GM18867 (cell line): ENCODE measurements at regions not wholly inside any gene's neighbourhood (a gene's known extent, or its start where the extent isn't known, plus 50 kb on each side); places are given as distances from the start of the nearest gene placed in this dataset.
"Not testable (repeated sequence)": the region's sequence is repeated elsewhere in the genome, so short reads cannot be mapped to it uniquely, and the experiment has no call there.

Experiments used
- ATAC-seq: cut with Tn5 transposase; IDR thresholded peaks from one replicate; pipeline ENCODE4 v1.9.1; 2021; ENCODE audit warnings: mild to moderate bottlenecking, moderate library complexity; ENCODE audit not compliant: unreplicated experiment

DNA sequence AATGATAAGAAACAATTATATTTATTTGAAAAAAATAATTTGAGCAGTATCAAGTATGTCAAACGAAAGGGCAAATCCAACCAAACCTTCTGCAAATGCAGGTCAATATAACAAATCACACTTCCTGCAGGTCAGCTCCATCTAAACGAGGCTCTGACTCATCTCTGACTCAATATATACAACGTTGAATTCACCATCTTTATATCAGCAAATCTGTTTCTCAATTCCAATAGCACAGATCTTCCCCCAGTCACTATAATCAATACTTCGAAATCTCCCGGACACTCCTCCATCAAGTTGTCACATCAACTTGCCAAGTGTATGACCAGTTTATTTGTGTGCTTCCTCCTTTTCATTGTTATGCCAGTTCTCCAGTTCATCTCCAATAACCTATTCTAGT, 388.9 kb downstream of the ZEB2 start:
- ATAC-seq, result no peak

DNA sequence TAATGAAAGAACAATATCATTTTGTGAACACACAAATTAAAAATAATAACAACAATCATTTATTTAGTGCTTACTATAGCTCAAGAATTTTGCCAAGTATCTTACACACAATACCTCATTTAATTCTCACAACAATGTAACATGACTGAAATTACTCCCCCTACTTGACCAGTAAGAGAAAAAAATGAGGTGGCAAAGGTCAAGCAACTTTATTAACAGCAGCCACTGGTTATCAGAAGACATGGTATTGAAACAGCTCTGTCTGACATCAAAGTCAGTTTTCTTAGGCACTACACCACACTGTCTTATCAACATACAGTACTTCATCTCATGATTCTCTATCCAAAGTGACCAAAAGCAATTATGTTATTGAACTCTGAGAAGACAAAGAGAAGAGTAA, 389.4 kb downstream of the ZEB2 start:
- ATAC-seq, result no peak

DNA sequence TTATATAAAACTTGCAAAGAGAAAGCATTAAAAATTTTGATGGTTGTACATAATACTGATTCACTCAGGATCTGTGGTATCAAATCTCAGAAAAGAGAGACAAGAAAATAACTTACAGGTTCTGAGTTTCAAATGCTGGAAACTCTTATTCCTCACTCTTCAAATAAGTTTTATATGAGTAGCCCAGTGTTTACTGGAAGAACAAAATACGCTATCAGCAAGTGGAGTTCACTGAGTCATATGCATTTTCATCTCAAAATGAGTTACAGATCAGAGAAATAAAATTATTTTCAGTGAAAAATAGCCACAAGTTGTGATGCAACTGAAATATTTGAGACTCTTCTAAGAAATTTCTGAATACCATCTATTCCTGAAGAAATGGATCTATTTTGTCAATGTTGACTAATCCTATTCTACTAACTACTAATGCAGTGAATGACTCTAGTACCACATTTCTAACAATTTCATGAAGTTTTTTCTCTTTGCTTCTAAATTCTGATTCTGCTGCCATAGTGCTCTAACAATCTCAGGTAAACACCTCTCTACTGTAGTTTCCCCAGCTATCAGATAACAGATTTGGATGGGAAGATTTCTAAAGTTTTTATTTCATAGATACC, 391.7 kb downstream of the ZEB2 start:
- no peak for ATAC-seq

DNA sequence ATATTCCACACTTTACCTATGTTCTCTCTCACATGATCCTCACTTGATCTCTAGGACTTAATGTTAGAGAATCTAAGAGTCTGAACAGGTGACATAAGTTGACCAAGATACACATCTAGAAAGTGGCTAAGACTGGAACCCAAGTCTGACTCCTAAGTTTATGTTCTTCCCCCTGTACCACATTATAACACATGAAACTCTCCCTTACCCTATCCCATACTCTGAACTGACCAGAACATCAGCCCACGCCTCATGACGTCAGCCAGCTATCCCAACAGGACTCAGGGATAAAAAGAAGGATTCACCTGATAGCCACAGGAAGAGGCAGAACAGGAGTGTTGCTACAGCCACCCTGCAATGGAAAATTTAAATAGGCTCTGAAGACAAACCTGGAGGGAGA, 392.2 kb downstream of the ZEB2 start:
- no peak for ATAC-seq

DNA sequence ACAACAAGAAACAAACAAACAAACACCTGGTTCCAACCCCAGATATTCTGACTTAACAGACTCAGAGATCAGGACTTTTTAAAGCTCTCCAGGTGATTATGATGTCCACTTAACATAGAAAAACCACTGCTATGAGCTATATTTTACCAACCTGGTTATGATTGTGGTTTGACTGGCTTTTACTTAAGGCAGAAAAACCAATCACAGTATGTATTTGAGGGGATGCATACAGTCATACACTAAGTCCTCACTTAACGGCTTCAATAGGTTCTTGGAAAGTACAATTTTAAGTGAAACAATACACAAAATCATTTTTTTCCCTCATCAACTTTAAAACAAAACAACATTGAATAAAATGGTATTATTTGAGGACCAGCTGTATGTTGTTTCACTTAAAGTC, 393.6 kb downstream of the ZEB2 start:
- no peak for ATAC-seq

DNA sequence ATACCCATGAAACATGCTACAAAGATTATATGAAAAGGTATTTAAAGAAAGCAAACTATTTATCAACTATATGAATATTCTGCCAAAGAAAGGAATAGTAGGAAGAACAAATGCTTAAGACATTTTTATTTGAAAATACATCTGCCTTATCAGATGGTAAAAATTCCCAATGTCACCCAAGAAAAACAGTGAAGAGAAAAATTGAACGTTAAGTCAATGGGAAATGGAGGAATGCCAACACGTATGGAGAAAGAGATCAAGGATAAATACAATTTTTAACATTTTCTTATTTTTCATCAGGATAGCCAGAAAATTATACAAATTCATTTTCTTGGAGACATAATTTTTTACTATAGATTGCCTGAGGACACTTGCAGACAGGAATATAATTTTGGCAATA, 394.2 kb downstream of the ZEB2 start:
- ATAC-seq, result no peak

DNA sequence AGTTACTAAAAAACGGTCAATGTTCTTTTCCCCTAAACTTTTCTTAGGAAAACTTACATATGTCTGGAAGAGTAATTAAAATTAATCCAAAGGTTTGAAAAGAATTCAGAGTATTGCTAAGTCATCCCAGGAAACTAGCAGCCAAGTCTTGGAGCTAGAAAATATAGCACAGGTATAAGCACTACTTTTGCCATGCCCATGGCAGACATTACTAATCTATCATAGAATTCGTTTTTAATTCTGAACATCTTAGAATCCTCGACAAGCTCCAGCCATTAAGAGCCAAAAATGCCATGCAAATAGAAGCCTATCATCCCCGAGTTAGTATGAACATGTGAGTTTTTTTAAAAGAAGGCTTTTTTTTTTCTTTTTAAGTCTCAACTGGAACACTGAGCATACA, 395.0 kb downstream of the ZEB2 start:
- no peak for ATAC-seq

DNA sequence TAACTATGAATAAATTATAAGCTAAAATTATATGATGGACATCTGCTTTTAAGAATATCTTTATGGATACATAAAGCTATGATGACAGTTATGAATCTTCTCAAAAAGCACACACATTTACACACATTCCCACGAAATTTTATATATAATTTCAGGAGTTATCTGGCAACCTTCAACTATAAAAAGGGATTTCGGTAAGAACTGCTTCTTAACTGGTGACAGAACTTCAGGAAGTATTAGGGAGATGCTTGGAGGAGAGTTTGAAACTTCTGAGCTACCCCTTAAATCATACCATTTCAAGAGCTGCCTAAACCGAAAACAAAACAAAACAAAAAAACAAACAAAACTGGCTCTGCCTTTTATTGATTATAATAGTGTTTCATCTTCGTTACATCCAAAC, 399.4 kb downstream of the ZEB2 start:
- ATAC-seq, result no peak

DNA sequence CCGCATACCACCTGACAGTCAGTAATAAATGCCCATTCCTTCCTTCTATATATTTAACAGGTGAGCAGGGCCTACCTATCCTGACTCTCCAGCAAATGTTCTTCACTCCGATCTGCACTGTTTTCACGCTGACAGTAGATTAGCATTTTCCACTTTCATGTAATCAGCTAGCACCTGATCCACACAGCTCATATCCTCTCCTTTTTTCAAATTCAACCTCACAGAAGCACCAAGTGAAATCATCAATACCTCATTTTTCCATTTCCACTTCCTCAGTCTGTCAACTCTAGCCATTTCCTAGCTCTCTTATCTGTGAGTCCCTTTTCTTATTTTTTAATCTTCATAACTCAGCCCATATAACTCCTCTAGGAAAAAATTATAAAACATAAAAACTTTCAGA, 402.8 kb downstream of the ZEB2 start:
- ATAC-seq, result no peak

DNA sequence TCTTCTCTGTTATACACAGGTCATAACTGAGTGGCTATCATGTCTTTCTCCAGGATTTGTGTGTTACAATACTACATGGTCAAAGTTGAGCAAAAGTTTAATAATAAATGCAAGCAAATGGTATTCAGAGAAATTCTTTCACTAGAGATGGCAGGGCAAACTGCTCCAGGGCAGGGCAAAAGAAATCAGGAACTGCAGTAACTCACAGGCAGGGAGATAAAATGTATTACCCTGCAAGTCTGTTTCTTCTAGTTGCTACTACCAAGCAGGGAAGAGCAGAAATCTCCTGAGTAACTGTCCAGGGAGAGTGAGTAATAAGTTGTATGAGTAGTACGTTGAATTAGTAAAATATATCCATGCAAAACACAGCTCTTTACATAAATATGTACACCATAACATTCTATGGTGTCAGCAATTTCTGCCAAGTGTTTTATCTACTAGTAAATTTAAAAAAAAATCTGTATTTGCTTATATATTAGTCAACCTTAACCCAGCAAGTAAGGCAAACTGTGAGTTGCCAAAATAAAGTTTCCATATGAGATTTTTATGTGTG, 404.1 kb downstream of the ZEB2 start:
- ATAC-seq, result no peak

DNA sequence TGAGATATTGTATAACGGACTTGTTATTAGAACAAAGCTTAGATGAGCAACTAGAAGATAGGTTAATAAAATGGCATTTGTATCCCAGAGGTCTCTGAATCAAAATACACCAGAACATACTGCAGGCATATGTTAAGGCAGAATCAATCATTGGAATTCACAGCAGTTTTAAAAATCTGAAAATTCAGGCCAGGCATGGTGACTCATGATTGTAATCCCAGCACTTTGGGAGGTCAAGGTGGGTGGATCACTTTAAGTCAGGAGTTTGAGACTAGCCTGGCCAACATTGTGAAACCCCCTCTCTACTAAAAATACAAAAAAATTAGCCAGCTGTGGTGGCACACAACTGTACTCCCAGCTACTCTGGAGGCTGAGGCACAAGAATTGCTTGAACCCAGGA, 405.2 kb downstream of the ZEB2 start:
- no peak for ATAC-seq

DNA sequence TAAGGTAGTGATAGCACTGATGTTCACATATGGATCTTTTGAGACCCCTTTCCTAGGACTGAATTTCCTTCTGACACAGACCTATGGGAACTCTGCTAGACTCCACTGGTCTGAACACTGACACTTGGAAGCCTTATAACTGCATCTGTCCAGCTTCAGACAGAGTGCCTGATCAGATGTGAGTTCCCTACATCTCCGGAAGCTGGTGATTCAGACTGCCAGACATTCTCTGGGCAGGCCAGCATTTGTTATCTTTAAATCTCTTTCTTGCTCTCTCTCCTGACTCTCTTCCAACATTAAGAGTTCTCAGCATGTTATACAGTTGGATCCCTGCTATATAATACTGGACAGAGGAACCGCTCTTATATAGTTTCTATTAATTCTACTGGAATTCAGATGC, 408.5 kb downstream of the ZEB2 start:
- ATAC-seq, result no peak

DNA sequence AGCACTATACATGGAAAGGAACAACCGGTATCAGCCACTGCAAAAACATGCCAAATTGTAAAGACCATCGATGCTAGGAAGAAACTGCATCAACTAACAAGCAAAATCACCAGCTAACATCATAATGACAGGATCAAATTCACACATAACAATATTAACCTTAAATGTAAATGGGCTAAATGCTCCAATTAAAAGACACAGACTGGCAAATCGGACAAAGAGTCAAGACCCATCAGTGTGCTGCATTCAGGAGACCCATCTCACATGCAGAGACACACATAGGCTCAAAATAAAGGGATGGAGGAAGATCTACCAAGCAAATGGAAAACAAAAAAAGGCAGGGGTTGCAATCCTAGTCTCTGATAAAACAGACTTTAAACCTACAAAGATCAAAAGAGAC, 413.8 kb downstream of the ZEB2 start:
- not testable (repeated sequence) for ATAC-seq

DNA sequence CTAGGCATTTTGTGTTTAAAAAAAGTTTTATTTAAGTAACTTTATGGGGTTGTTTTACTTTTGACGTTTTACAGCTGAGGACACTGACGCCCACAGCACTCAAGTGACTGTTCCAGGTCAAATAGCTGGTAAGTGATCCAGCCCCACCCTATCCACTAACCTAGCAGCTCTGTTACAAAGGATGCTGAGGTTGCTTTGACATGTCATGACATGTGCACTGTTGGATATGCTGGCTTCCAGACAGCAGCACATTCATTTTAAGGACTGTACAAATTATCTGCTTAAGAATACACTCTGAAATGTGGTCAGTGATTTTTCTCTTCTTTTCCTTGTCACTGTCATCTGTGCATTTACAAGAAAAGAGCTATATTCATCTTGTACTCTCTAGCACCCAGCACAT, 417.5 kb downstream of the ZEB2 start:
- no peak for ATAC-seq

DNA sequence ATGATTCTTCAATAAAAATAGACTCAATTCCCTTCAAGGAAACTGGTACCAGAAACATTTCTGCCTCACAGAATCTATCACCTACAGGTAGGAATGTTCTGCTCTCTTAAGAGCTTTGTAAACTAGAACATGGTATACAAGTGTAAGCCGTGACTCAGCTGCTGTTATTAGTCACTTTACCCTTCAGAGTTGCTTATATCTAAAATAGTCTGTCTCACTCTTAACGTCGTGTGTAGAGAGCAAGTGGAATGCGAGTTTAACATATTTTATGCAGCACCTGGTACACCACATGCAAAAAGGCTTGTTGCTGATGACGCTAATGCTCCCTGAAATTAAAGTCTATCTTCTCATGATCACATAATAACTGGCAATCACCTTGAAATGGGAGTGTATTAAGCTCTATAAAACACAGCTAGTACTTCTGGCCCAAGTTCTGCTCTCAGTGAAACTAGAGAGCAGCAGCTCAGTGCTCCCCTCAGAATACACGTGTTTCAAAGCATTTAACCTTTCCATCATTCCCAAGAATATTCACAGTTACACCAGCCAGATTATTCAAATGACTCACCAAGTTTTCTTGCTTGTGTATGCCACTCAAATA, 420.0 kb downstream of the ZEB2 start:
- peak; percentile 48 for ATAC-seq

DNA sequence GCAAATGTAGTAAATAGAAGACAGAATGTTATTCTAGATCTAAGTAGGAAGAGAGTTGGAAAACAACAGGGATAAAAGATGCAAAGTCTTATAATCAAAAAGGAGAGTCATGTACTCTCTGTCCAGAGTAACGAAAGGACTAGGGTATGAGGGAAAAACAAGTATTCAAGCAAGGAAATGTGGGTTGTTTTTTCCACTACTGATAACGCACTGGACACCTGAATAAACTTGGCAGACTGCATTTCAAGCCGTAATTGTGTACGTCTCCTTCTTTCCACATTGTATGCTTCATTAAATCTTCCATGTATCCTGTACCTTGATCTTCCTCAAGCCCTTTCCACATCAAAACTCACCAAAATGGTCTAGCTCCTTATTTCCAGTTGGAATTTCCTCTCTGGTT, 420.6 kb downstream of the ZEB2 start:
- no peak for ATAC-seq

DNA sequence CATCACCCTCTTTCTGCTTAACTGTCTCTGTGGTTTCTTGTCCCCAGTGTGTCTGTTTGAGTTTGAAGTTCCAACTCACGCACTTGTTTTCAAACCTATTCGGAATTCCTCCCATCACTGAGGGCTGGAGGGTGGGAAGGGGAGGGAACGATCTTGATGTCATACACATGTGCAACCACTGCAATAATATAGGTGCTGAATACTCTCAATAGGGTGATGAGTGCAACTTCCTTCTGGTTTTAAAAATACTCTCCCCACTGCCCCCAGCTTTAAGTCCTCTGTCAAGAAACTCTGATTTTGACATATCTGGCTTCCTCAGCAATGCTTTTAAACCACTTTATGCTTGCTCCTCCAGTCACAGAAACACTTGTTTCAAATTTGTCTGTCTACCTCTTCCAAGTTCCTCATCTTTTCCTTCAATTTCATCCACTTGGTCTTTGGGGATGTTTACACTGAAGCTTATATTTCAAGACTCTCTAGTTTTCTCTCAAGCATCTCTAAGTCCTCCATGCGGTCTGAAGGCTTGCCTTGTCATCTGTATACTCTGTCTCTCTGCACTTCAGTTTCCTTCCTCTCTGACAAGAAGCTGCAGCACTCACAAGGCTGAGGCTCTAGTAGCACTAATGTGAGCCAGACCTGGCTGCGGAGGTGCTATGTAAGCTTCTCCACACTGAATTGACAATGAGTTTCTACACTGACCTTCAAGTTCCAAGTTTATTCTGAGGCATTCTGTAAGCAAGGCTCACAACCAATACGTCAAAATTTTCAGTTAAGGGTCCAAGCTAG, 422.3 kb downstream of the ZEB2 start:
- peak; percentile 77 for ATAC-seq

DNA sequence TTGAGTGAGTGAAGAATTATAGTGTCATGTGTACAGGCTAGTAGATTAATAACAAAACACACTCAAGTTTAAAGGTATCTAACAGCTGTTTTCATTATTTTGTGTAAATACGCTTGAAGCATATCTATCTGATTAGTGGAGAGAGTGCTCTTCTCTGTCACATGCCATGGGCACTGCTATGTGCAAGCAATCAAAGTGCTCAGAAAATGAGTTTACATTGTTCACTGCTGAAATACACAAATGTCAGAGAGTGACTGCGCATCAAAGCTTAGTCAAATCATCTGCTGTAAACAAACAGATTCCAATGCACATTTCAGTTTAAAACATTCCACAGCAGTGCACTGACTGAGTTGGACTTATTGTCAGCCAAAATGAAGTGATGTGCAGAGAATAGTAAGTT, 423.4 kb downstream of the ZEB2 start:
- ATAC-seq, result no peak

DNA sequence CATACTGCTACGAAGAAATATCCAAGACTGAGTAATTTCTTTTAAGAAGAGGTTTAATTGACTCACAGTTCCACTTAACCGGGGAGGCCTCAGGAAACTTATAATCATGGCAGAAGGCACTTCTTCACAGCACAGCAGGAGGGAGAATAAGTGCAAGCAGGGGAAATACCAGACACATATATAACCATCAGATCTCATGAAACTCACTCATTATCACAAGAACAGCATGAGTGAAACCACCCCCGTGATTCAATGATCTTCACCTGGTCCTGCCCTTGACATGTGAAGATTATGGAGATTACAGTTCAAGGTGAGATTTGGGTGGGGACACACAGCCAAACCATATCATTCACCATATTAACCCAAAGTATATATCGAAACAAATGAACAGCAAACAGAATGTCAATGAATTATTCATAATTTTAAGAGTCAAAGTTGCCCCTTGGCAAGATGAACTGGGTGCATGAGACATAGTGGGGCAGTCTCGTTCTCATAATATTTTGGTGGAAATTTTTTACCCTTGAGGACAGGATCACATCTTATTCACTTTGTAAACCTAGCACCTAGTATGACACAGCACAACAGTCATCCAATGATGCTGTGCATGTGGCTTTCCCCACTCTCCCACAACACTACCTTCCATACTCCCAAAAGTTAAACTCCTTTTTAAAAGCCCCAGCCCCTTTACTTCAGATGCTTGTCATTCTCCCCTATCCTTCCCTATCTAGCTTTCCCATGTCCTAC, 425.3 kb downstream of the ZEB2 start:
- no peak for ATAC-seq

DNA sequence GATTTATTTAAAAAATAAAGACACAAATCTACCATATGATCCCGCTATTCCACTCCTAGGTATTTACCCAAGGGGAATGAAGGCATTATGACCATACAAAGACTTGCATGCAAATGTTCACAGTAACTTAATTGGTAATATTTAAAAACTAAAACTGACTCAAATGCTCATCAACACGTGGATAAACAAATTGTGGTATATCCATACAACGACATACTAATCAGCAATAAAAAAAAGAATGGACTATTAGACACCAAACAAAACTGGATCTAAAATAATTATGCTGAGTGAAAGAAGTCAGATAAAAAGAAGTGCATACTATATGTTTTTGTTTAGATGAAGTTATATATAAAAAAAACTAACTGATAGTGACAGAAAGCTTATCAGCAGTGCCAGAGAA, 428.3 kb downstream of the ZEB2 start:
- ATAC-seq, result no peak

DNA sequence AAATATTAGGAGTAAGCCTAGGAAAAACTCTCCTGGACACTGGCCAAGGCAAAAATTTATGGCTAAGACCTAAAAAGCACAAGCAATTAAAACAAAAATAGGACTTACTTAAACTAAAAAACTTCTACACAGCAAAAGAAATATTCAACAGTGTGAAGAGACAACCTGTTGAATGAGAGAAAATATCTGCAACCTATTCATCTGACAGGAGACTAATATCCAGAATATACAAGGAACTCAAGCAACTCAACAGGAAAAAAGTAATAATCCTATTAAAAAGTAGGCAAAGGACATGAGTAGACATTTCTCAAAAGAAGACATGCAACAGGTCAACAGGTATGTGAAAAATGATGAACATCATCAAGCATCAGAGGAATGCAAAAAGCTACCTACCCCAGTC, 431.1 kb downstream of the ZEB2 start:
- no peak for ATAC-seq
